ENCODE measurements at regions not wholly inside any gene's neighbourhood (a gene's known extent, or its start where the extent isn't known, plus 50 kb on each side); places are given as distances from the start of the nearest gene placed in this dataset.

DNA sequence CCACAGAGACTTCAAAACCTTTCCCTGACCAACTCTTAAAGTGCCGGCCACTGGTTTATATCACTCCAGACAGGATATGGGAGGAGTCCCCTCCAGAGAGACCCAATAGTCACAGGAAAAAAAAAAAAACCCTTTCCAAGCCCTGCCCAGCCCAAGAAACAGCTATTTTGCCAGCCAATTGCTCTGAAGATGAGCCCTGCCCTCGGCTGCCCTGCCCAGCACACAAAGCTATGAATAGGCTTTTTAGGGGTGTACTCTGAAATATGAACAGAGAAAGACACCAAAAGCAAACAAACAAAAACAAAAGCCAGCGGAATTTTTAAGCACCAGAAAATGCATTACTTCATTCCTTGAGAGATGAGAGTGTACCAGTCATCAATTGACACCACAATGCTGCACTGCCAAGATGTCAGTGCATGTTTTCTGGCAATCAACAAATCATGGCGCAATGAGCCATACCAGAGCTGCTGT, 275.1 kb downstream of the C6orf118 start:
- TF ChIP-seq, protein P1, sequence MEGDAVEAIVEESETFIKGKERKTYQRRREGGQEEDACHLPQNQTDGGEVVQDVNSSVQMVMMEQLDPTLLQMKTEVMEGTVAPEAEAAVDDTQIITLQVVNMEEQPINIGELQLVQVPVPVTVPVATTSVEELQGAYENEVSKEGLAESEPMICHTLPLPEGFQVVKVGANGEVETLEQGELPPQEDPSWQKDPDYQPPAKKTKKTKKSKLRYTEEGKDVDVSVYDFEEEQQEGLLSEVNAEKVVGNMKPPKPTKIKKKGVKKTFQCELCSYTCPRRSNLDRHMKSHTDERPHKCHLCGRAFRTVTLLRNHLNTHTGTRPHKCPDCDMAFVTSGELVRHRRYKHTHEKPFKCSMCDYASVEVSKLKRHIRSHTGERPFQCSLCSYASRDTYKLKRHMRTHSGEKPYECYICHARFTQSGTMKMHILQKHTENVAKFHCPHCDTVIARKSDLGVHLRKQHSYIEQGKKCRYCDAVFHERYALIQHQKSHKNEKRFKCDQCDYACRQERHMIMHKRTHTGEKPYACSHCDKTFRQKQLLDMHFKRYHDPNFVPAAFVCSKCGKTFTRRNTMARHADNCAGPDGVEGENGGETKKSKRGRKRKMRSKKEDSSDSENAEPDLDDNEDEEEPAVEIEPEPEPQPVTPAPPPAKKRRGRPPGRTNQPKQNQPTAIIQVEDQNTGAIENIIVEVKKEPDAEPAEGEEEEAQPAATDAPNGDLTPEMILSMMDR (IDR thresholded peaks at IDR 0.05; ENCODE audit: low read depth, low read length): no peak
- no peak for TF ChIP-seq EZH2phosphoT487 (IDR thresholded peaks at IDR 0.05; ENCODE audit: low read depth)
